Skeletal muscle tissue (tissue), 3 donors: ENCODE measurements at regions not wholly inside any gene's neighbourhood (a gene's known extent, or its start where the extent isn't known, plus 50 kb on each side); places are given as distances from the start of the nearest gene placed in this dataset.

Experiments used
- H3K27ac ChIP-seq: one replicate; pipeline ENCODE4 v1.7.0; 2013; ENCODE audit warnings: mild to moderate bottlenecking, low read depth, low read length, inconsistent platforms
- H3K27me3 ChIP-seq, 3 donors: one replicate each; pipeline ENCODE4 v1.7.0; 2013; ENCODE audit warnings: low read length in 3 of 3; ENCODE audit not compliant: control insufficient read depth in 3 of 3, insufficient read depth in 3 of 3
- H3K36me3 ChIP-seq, 3 donors: one replicate each; pipeline ENCODE4 v1.7.0; 2013; ENCODE audit warnings: low read length in 3 of 3; ENCODE audit not compliant: control insufficient read depth in 3 of 3, insufficient read depth in 3 of 3
- H3K4me1 ChIP-seq, 3 donors: one replicate each; pipeline ENCODE4 v1.7.0; 2013; ENCODE audit warnings: low read length in 3 of 3, mild to moderate bottlenecking in 3 of 3; ENCODE audit not compliant: control insufficient read depth in 3 of 3, insufficient read depth in 3 of 3
- H3K4me3 ChIP-seq, 3 donors: one replicate each; pipeline ENCODE4 v1.7.0; 2013; ENCODE audit warnings: low read length in 3 of 3
- H3K9ac ChIP-seq, 3 donors: one replicate each; pipeline ENCODE4 v1.7.0; 2013; ENCODE audit warnings: low read length in 3 of 3, mild to moderate bottlenecking in 3 of 3, moderate library complexity in 2 of 3, low read depth in 1 of 3
- H3K9me3 ChIP-seq, 3 donors: one replicate each; pipeline ENCODE4 v1.7.0; 2013; ENCODE audit warnings: low read length in 3 of 3; ENCODE audit not compliant: control insufficient read depth in 3 of 3
- donor health status: Osteomylitis.

GRCh38 chr18:30086351-30086750 is 956.2 kb downstream of the DSC3 start:
- H3K36me3 ChIP-seq, result no peaks in the 10 kb centered on the region
- no peak overlapping the region for H3K9ac ChIP-seq
- H3K4me3 ChIP-seq, result no peak overlapping the region
- H3K27ac ChIP-seq, result no peak overlapping the region
- no peaks in the 10 kb centered on the region for H3K4me1 ChIP-seq
- H3K9me3 ChIP-seq, result no peaks in the 10 kb centered on the region
- H3K27me3 ChIP-seq, result no peaks in the 10 kb centered on the region

GRCh38 chr18:30081122-30081521 is 961.4 kb downstream of the DSC3 start:
- Histone ChIP-seq H3K4me3 (no peak overlapping the region), H3K27me3 (no peaks in the 10 kb centered on the region), H3K9ac (no peak overlapping the region), H3K27ac (no peak overlapping the region), H3K4me1 (no peaks in the 10 kb centered on the region), H3K9me3 (no peaks in the 10 kb centered on the region), H3K36me3 (no peaks in the 10 kb centered on the region)

DNA sequence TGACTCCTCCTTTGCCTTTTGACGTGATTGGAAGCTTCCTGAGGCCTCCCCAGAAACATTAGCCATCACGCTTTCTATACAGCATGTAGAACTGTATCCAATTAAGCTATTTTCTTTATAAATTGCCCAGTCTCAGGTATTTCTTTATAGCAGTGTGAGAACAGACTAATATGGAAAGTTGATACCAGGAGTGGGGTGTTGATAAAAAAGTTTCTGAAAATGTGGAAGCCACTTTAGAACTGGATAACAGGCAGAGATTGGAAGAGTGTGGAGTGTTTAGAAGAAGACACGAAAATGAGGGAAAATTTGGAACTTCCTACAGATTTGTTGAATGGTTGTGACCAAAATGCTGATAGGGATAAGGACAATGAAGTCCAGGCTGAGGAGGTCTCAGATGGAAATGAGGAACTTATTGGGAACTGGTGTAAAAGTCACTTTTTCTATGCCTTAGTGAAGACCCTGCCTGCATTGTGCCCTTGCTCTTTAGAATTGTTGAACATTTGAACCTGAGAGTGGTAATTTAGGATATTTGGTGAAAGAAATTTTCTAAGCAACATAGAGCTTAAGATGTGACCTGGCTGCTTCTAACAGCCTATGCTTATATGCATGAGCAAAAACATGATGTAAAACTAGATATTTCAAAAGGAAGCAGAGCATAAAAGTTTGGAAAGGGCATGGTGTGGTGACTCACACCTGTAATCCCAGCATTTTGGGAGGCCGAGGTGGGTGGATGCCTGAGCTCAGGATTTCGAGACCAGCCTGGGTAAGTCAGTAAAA is 969.7 kb downstream of the DSC3 start:
- Histone ChIP-seq H3K4me3 (no peak overlapping the region), H3K9ac (no peak overlapping the region), H3K9me3 (peaks cover 4% of the 10 kb centered on the region in 3 donors), H3K4me1 (no peaks in the 10 kb centered on the region), H3K27me3 (no peaks in the 10 kb centered on the region), H3K36me3 (no peaks in the 10 kb centered on the region), H3K27ac (no peak overlapping the region)

GRCh38 chr18:30066288-30066687 is 976.3 kb downstream of the DSC3 start:
- H3K4me1 ChIP-seq, result no peaks in the 10 kb centered on the region
- H3K27me3 ChIP-seq, result no peaks in the 10 kb centered on the region
- no peaks in the 10 kb centered on the region for H3K36me3 ChIP-seq
- no peak overlapping the region for H3K27ac ChIP-seq
- H3K9me3 ChIP-seq, result no peaks in the 10 kb centered on the region
- H3K4me3 ChIP-seq, result no peak overlapping the region
- no peak overlapping the region for H3K9ac ChIP-seq

DNA sequence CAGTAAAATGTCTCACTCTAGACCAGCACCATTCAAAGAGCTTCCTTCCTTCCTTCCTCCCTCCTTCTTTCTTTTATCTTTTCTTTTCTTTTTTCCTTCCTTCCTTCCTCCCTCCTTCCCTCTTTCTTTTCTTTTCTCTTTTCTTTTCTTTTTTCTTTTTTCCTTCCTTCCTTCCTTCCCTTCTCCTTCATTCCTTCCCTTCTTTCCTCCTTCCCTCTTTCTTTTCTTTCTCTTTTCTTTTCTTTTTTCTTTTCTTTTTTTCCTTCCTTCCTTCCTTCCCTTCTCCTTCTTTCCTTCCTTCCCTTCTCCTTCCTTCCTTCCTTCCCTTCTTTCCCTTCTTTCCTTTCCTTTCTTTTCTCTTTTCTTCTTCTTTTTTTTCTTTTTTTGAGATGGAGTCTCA is 985.1 kb downstream of the DSC3 start:
- no peak overlapping the region for H3K27ac ChIP-seq
- no peaks in the 10 kb centered on the region for H3K9me3 ChIP-seq
- no peak overlapping the region for H3K4me3 ChIP-seq
- no peaks in the 10 kb centered on the region for H3K27me3 ChIP-seq
- H3K36me3 ChIP-seq, result no peaks in the 10 kb centered on the region
- H3K4me1 ChIP-seq, result no peaks in the 10 kb centered on the region
- H3K9ac ChIP-seq, result no peak overlapping the region

- no peaks in the 10 kb centered on the region for H3K9me3 ChIP-seq
Measured at GRCh38 chr18:30056528-30056927, 986.0 kb downstream of the DSC3 start.

GRCh38 chr18:30044496-30044895 is 998.0 kb downstream of the DSC3 start:
- H3K27me3 ChIP-seq, result no peaks in the 10 kb centered on the region
- no peak overlapping the region for H3K4me3 ChIP-seq
- H3K9me3 ChIP-seq, result no peaks in the 10 kb centered on the region
- H3K27ac ChIP-seq, result no peak overlapping the region
- H3K4me1 ChIP-seq, result no peaks in the 10 kb centered on the region
- no peaks in the 10 kb centered on the region for H3K36me3 ChIP-seq
- no peak overlapping the region for H3K9ac ChIP-seq

More at GRCh38 chr18:30056528-30056927, 986.0 kb downstream of the DSC3 start:
- no peak overlapping the region for H3K4me3 ChIP-seq
- no peaks in the 10 kb centered on the region for H3K4me1 ChIP-seq
- no peaks in the 10 kb centered on the region for H3K36me3 ChIP-seq
- no peaks in the 10 kb centered on the region for H3K27me3 ChIP-seq
- no peak overlapping the region for H3K27ac ChIP-seq
- no peak overlapping the region for H3K9ac ChIP-seq

- Histone ChIP-seq H3K36me3 (no peaks in the 10 kb centered on the region), H3K9me3 (no peaks in the 10 kb centered on the region), H3K27ac (no peak overlapping the region), H3K27me3 (no peaks in the 10 kb centered on the region), H3K9ac (no peak overlapping the region), H3K4me3 (no peak overlapping the region), H3K4me1 (no peaks in the 10 kb centered on the region)
Measured at GRCh38 chr18:30039201-30039600, 1003.3 kb downstream of the DSC3 start.

DNA sequence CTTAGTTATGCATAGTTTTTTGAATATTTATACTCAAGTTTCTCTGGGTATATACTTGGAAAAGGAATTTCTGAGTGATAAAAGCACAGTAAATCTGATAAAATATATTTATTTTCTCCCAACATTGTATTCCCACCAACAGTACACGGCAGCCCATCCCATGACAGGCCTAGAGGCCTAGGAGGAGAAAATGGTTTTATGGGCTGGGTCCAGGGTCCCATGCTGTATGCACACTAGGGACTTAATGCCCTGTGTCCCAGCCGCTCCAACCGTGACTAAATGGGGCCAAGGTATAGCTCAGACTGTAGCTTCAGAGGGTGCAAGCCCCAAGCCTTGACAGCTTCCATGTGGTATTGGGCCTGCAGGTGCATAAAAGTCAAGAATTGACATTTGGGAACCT is 1007.7 kb downstream of the DSC3 start:
- no peaks in the 10 kb centered on the region for H3K27me3 ChIP-seq
- H3K4me1 ChIP-seq, result no peaks in the 10 kb centered on the region
- H3K9me3 ChIP-seq, result no peaks in the 10 kb centered on the region
- no peak overlapping the region for H3K4me3 ChIP-seq
- H3K36me3 ChIP-seq, result no peaks in the 10 kb centered on the region
- H3K27ac ChIP-seq, result no peak overlapping the region
- H3K9ac ChIP-seq, result no peak overlapping the region

DNA sequence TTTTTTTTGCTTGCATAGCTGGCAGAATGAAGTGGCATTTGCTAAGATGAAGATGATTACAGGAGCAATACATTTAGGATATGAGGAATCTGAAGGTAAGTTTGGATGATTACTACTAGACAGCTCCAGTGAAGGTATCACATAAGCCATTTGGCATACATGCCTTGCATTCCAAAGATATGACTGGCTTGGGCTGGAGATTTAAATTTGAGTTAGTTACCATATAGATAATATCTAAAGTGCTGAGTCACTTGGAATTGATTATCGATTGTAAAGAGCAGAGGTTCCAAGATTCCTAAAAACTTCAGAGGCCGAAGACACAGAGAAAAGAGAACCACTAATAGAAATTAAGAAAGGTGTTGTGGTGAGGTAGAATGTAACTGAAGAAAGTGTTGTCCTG is 1026.4 kb downstream of the DSC3 start:
- Histone ChIP-seq H3K27ac (no peak overlapping the region), H3K4me1 (no peaks in the 10 kb centered on the region), H3K9me3 (no peaks in the 10 kb centered on the region), H3K9ac (no peak overlapping the region), H3K36me3 (no peaks in the 10 kb centered on the region), H3K27me3 (no peaks in the 10 kb centered on the region), H3K4me3 (no peak overlapping the region)
